Skeletal muscle satellite cell (primary cell): ENCODE measurements at regions not wholly inside any gene's neighbourhood (a gene's known extent, or its start where the extent isn't known, plus 50 kb on each side); places are given as distances from the start of the nearest gene placed in this dataset.

Experiments
- H3K27me3 ChIP-seq: 2 replicates; pipeline ENCODE4 v1.7.0; 2013; ENCODE audit warnings: low read length; ENCODE audit not compliant: control insufficient read depth, insufficient read depth
- H3K36me3 ChIP-seq: 2 replicates; pipeline ENCODE4 v1.7.0; 2013; ENCODE audit warnings: mild to moderate bottlenecking, control low read depth, low read length; ENCODE audit not compliant: insufficient read depth
- H3K4me1 ChIP-seq: 2 replicates; pipeline ENCODE4 v1.7.0; 2013; ENCODE audit warnings: low read length; ENCODE audit not compliant: control insufficient read depth, insufficient read depth
- H3K4me2 ChIP-seq: 2 replicates; pipeline ENCODE4 v1.7.0; 2013; ENCODE audit warnings: mild to moderate bottlenecking, low read length
- H3K4me3 ChIP-seq: 2 replicates; pipeline ENCODE4 v1.7.0; 2013; ENCODE audit warnings: low read length
- H3K9ac ChIP-seq: 2 replicates; pipeline ENCODE4 v1.7.0; 2013; ENCODE audit warnings: mild to moderate bottlenecking, low read depth, low read length, moderate library complexity
- H3K9me3 ChIP-seq: replicated peaks from 2 replicates; pipeline ENCODE4 v1.7.0; 2013; ENCODE audit warnings: mild to moderate bottlenecking, control low read depth, low read length

GRCh38 chr12:76216585-76217472 is 131.4 kb downstream of the BBS10 start:
- Histone ChIP-seq H3K27me3 (no peaks in the 10 kb centered on the region), H3K4me3 (no peak overlapping the region), H3K9ac (no peak overlapping the region), H3K4me2 (no peak overlapping the region), H3K9me3 (no peaks in the 10 kb centered on the region), H3K36me3 (no peaks in the 10 kb centered on the region), H3K4me1 (no peaks in the 10 kb centered on the region)

- Histone ChIP-seq H3K4me3 (no peak overlapping the region), H3K9me3 (no peaks in the 10 kb centered on the region), H3K4me1 (no peaks in the 10 kb centered on the region), H3K36me3 (no peaks in the 10 kb centered on the region), H3K27me3 (no peaks in the 10 kb centered on the region), H3K4me2 (no peak overlapping the region), H3K9ac (no peak overlapping the region)
Measured at GRCh38 chr12:76208129-76208528, 123.6 kb upstream of the NAP1L1 start.

GRCh38 chr12:76206677-76207072 is 122.2 kb upstream of the NAP1L1 start:
- Histone ChIP-seq H3K27me3 (no peaks in the 10 kb centered on the region), H3K4me1 (peaks cover 5% of the 10 kb centered on the region), H3K36me3 (no peaks in the 10 kb centered on the region), H3K9me3 (no peaks in the 10 kb centered on the region), H3K4me3 (no peak overlapping the region), H3K9ac (no peak overlapping the region), H3K4me2 (no peak overlapping the region)

- Histone ChIP-seq H3K9me3 (no peaks in the 10 kb centered on the region), H3K4me2 (no peak overlapping the region), H3K4me1 (peaks cover 6% of the 10 kb centered on the region), H3K36me3 (no peaks in the 10 kb centered on the region), H3K4me3 (no peak overlapping the region), H3K9ac (no peak overlapping the region), H3K27me3 (no peaks in the 10 kb centered on the region)
Measured at GRCh38 chr12:76206039-76206676, 121.7 kb upstream of the NAP1L1 start.

GRCh38 chr12:76202621-76203020 is 118.1 kb upstream of the NAP1L1 start:
- H3K27me3 ChIP-seq, result no peaks in the 10 kb centered on the region
- H3K9me3 ChIP-seq, result peaks cover 14% of the 10 kb centered on the region
- no peaks in the 10 kb centered on the region for H3K36me3 ChIP-seq
- no peak overlapping the region for H3K9ac ChIP-seq
- no peak overlapping the region for H3K4me2 ChIP-seq
- no peak overlapping the region for H3K4me3 ChIP-seq
- peaks cover 6% of the 10 kb centered on the region for H3K4me1 ChIP-seq

GRCh38 chr12:76201758-76202157 is 117.3 kb upstream of the NAP1L1 start:
- peaks cover 6% of the 10 kb centered on the region for H3K4me1 ChIP-seq
- H3K4me2 ChIP-seq, result no peak overlapping the region
- no peaks in the 10 kb centered on the region for H3K27me3 ChIP-seq
- peaks cover 14% of the 10 kb centered on the region for H3K9me3 ChIP-seq
- no peaks in the 10 kb centered on the region for H3K36me3 ChIP-seq
- H3K9ac ChIP-seq, result no peak overlapping the region
- no peak overlapping the region for H3K4me3 ChIP-seq

- Histone ChIP-seq H3K36me3 (no peaks in the 10 kb centered on the region), H3K4me1 (peaks cover 6% of the 10 kb centered on the region), H3K27me3 (no peaks in the 10 kb centered on the region), H3K4me2 (no peak overlapping the region), H3K9me3 (peaks cover 14% of the 10 kb centered on the region), H3K9ac (no peak overlapping the region), H3K4me3 (no peak overlapping the region)
Measured at GRCh38 chr12:76201316-76201715, 116.8 kb upstream of the NAP1L1 start.

GRCh38 chr12:76199808-76200207 is 115.3 kb upstream of the NAP1L1 start:
- Histone ChIP-seq H3K9ac (no peak overlapping the region), H3K9me3 (peaks cover 14% of the 10 kb centered on the region), H3K27me3 (no peaks in the 10 kb centered on the region), H3K4me1 (peaks cover 6% of the 10 kb centered on the region), H3K36me3 (no peaks in the 10 kb centered on the region), H3K4me2 (no peak overlapping the region), H3K4me3 (no peak overlapping the region)

GRCh38 chr12:76198839-76199238 is 114.4 kb upstream of the NAP1L1 start:
- Histone ChIP-seq H3K9ac (no peak overlapping the region), H3K4me2 (no peak overlapping the region), H3K9me3 (peaks cover 14% of the 10 kb centered on the region), H3K4me1 (peaks cover 6% of the 10 kb centered on the region), H3K27me3 (no peaks in the 10 kb centered on the region), H3K4me3 (no peak overlapping the region), H3K36me3 (no peaks in the 10 kb centered on the region)

GRCh38 chr12:76197283-76197682 is 112.8 kb upstream of the NAP1L1 start:
- H3K4me3 ChIP-seq, result no peak overlapping the region
- H3K9me3 ChIP-seq, result peaks cover 14% of the 10 kb centered on the region

GRCh38 chr12:76195920-76196319 is 111.4 kb upstream of the NAP1L1 start:
- Histone ChIP-seq H3K9me3 (peaks cover 14% of the 10 kb centered on the region), H3K4me1 (no peaks in the 10 kb centered on the region), H3K36me3 (no peaks in the 10 kb centered on the region), H3K4me3 (no peak overlapping the region), H3K4me2 (no peak overlapping the region), H3K9ac (no peak overlapping the region), H3K27me3 (no peaks in the 10 kb centered on the region)

More at GRCh38 chr12:76197283-76197682, 112.8 kb upstream of the NAP1L1 start:
- Histone ChIP-seq H3K9ac (no peak overlapping the region), H3K4me2 (no peak overlapping the region), H3K4me1 (peaks cover 6% of the 10 kb centered on the region), H3K27me3 (no peaks in the 10 kb centered on the region), H3K36me3 (no peaks in the 10 kb centered on the region)
